UCSD-AML1 (cell line): ENCODE measurements at regions not wholly inside any gene's neighbourhood (a gene's known extent, or its start where the extent isn't known, plus 50 kb on each side); places are given as distances from the start of the nearest gene placed in this dataset.
"Not testable (repeated sequence)": the region's sequence is repeated elsewhere in the genome, so short reads cannot be mapped to it uniquely, and the experiment has no call there.

Experiments
- DNase-seq: peaks from one replicate; lab custom pipeline; 2025; ENCODE audit not compliant: unreplicated experiment; lab: John Stamatoyannopoulos, UW

- DNase-seq: no peak
Measured at GRCh38 chr2:128413718-128414341, 95.2 kb upstream of the HS6ST1 start.

- no peak for DNase-seq
Measured at GRCh38 chr2:128414351-128414750, 95.7 kb upstream of the HS6ST1 start.

- DNase-seq: no peak
Measured at GRCh38 chr2:128414946-128415778, 96.5 kb upstream of the HS6ST1 start.

- DNase-seq: no peak
Measured at GRCh38 chr2:128415779-128416061, 97.1 kb upstream of the HS6ST1 start.

GRCh38 chr2:128416109-128416785 is 97.6 kb upstream of the HS6ST1 start:
- DNase-seq: no peak

- no peak for DNase-seq
Measured at GRCh38 chr2:128416806-128417205, 98.1 kb upstream of the HS6ST1 start.

- DNase-seq: not testable (repeated sequence)
Measured at GRCh38 chr2:128417264-128417663, 98.6 kb upstream of the HS6ST1 start.

- DNase-seq: no peak
Measured at GRCh38 chr2:128420131-128420530, 101.5 kb upstream of the HS6ST1 start.

- DNase-seq: no peak
Measured at GRCh38 chr2:128420776-128421175, 102.1 kb upstream of the HS6ST1 start.

GRCh38 chr2:128421286-128421685 is 102.6 kb upstream of the HS6ST1 start:
- DNase-seq: no peak

- DNase-seq: no peak
Measured at GRCh38 chr2:128421861-128422311, 103.2 kb upstream of the HS6ST1 start.

GRCh38 chr2:128422571-128422970 is 103.9 kb upstream of the HS6ST1 start:
- no peak for DNase-seq

GRCh38 chr2:128423788-128424165 is 105.1 kb upstream of the HS6ST1 start:
- DNase-seq: no peak

GRCh38 chr2:128424406-128425171 is 105.9 kb upstream of the HS6ST1 start:
- no peak for DNase-seq

GRCh38 chr2:128425216-128425615 is 106.5 kb upstream of the HS6ST1 start:
- DNase-seq: no peak

- DNase-seq: no peak
Measured at GRCh38 chr2:128425731-128426620, 107.3 kb upstream of the HS6ST1 start.

- DNase-seq: no peak
Measured at GRCh38 chr2:128427413-128427755, 108.7 kb upstream of the HS6ST1 start.

- no peak for DNase-seq
Measured at GRCh38 chr2:128428415-128428814, 109.7 kb upstream of the HS6ST1 start.

- DNase-seq: no peak
Measured at GRCh38 chr2:128432423-128432822, 113.8 kb upstream of the HS6ST1 start.

GRCh38 chr2:128433911-128434550 is 115.4 kb upstream of the HS6ST1 start:
- no peak for DNase-seq
